IMR-90 (cell line): ENCODE measurements at regions not wholly inside any gene's neighbourhood (a gene's known extent, or its start where the extent isn't known, plus 50 kb on each side); places are given as distances from the start of the nearest gene placed in this dataset.

Experiments
- ATAC-seq: fragments of 200-7000 bp; cut with Tn5 transposase; 2 replicates; pipeline ENCODE4 v1.9.1; 2020; ENCODE audit warnings: low read depth, mild to moderate bottlenecking, moderate library complexity
- BruUV-seq: library from RNA; stranded (reverse); fragments of 400-500 nt; replicated peaks from 2 replicates; lab custom pipeline; 2021; lab: Mats Ljungman, UMichigan
- CTCF ChIA-PET: fragments of 300-600 bp; formaldehyde crosslinking; extraction: SDS; loops from one replicate; lab custom pipeline; 2021; ENCODE audit warnings: antibody characterized with exemption; lab: Yijun Ruan, JAX
- POLR2A ChIA-PET: fragments of 300-600 bp; sonication (Branson Sonifier 250); formaldehyde crosslinking; loops from one replicate; lab custom pipeline; 2022; ENCODE audit warnings: antibody characterized with exemption; ENCODE audit not compliant: unreplicated experiment; lab: Charles Lee
- DNase-seq: peaks from one replicate; pipeline ENCODE4 v3.0.0; 2013
- H2AFZ ChIP-seq: replicated peaks from 2 replicates; pipeline ENCODE3; 2013; ENCODE audit warnings: low read length, mild to moderate bottlenecking; ENCODE audit not compliant: poor library complexity
- H2AK5ac ChIP-seq: 2 replicates; pipeline ENCODE4 v1.6.1; 2013; ENCODE audit warnings: low read depth, low read length, inconsistent platforms
- H2AK9ac ChIP-seq: replicated peaks from 2 replicates; pipeline ENCODE3; 2013; ENCODE audit warnings: mild to moderate bottlenecking, low read depth, low read length, moderate library complexity; ENCODE audit not compliant: poor library complexity
- H2BK120ac ChIP-seq: 2 replicates; pipeline ENCODE4 v1.6.1; 2013; ENCODE audit warnings: low read depth, low read length, inconsistent platforms
- H2BK15ac ChIP-seq: 3 replicates; pipeline ENCODE4 v1.6.1; 2013; ENCODE audit warnings: low read depth, low read length, inconsistent platforms
- H2BK20ac ChIP-seq: 2 replicates; pipeline ENCODE4 v1.6.1; 2013; ENCODE audit warnings: low read depth, mild to moderate bottlenecking, inconsistent platforms, low read length, moderate library complexity
- H2BK5ac ChIP-seq: 2 replicates; pipeline ENCODE4 v1.6.1; 2013; ENCODE audit warnings: mild to moderate bottlenecking, low read depth, low read length, inconsistent platforms; ENCODE audit not compliant: poor library complexity, severe bottlenecking
- H3K14ac ChIP-seq: replicated peaks from 2 replicates; pipeline ENCODE4 v1.6.1; 2013; ENCODE audit warnings: low read depth, low read length, inconsistent platforms
- H3K18ac ChIP-seq: 2 replicates; pipeline ENCODE4 v1.6.1; 2013; ENCODE audit warnings: low read depth, low read length, control low read depth
- H3K23ac ChIP-seq: 2 replicates; pipeline ENCODE4 v1.6.1; 2013; ENCODE audit warnings: low read depth, low read length, inconsistent platforms
- H3K27ac ChIP-seq: 2 replicates; pipeline ENCODE4 v1.5.1; 2013; ENCODE audit warnings: mild to moderate bottlenecking, control low read depth, low read length; ENCODE audit not compliant: insufficient read depth
- H3K27me3 ChIP-seq: 2 replicates; pipeline ENCODE4 v1.6.1; 2013; ENCODE audit warnings: low read length; ENCODE audit not compliant: control insufficient read depth, insufficient read depth
- H3K36me3 ChIP-seq: 2 replicates; pipeline ENCODE4 v1.6.1; 2013; ENCODE audit warnings: low read length, mixed read lengths; ENCODE audit not compliant: control insufficient read depth, insufficient read depth
- H3K4ac ChIP-seq: 2 replicates; pipeline ENCODE4 v1.6.1; 2013; ENCODE audit warnings: low read depth, low read length, inconsistent platforms
- H3K4me1 ChIP-seq: 2 replicates; pipeline ENCODE4 v1.6.1; 2013; ENCODE audit warnings: low read length, mixed read lengths; ENCODE audit not compliant: control insufficient read depth, insufficient read depth
- H3K4me2 ChIP-seq: 2 replicates; pipeline ENCODE4 v1.6.1; 2013; ENCODE audit warnings: low read depth, mild to moderate bottlenecking, control low read depth, low read length, moderate library complexity
- H3K4me3 ChIP-seq: 2 replicates; pipeline ENCODE4 v1.5.1; 2013; ENCODE audit warnings: low read depth, mild to moderate bottlenecking, control low read depth, low read length, moderate library complexity; ENCODE audit not compliant: insufficient read depth
- H3K56ac ChIP-seq: 2 replicates; pipeline ENCODE4 v1.6.1; 2013; ENCODE audit warnings: low read length, inconsistent platforms; ENCODE audit not compliant: insufficient read depth; ENCODE audit errors: extremely low read depth
- H3K79me1 ChIP-seq, 2 experiments: 2 replicates each; pipeline ENCODE4 v1.6.1; 2013; ENCODE audit warnings: low read length in 2 of 2, inconsistent platforms in 1 of 2, low read depth in 1 of 2
- H3K9ac ChIP-seq: 2 replicates; pipeline ENCODE4 v1.6.1; 2013; ENCODE audit warnings: low read depth, low read length, control low read depth
- H3K9me1 ChIP-seq: 2 replicates; pipeline ENCODE4 v1.6.1; 2013; ENCODE audit warnings: low read length, inconsistent platforms; ENCODE audit not compliant: insufficient read depth
- H3K9me3 ChIP-seq: 2 replicates; pipeline ENCODE4 v1.6.1; 2013; ENCODE audit warnings: low read length; ENCODE audit not compliant: control insufficient read depth, insufficient read depth
- H4K20me1 ChIP-seq: 2 replicates; pipeline ENCODE4 v1.6.1; 2013; ENCODE audit warnings: low read length, inconsistent platforms; ENCODE audit not compliant: insufficient read depth
- H4K5ac ChIP-seq: 2 replicates; pipeline ENCODE4 v1.6.1; 2013; ENCODE audit warnings: mild to moderate bottlenecking, low read depth, low read length, control low read depth
- H4K8ac ChIP-seq, 2 experiments: 2 replicates each; pipeline ENCODE4 v1.6.1; 2013; ENCODE audit warnings: low read depth in 2 of 2, low read length in 2 of 2, control low read depth in 1 of 2, inconsistent platforms in 1 of 2
- H4K91ac ChIP-seq: 2 replicates; pipeline ENCODE4 v1.6.1; 2013; ENCODE audit warnings: low read depth, low read length, inconsistent platforms; ENCODE audit not compliant: insufficient read depth
- BHLHE40 ChIP-seq: fragments of 150-350 bp; IDR thresholded peaks from 2 replicates; pipeline ENCODE4 v1.6.1; 2016; ENCODE audit warnings: mild to moderate bottlenecking, low read depth, low read length
- CEBPB ChIP-seq: IDR thresholded peaks from 2 replicates; pipeline ENCODE4 v1.6.1; 2012; ENCODE audit warnings: low read depth, low read length, improper control_type of control experiment
- CTCF ChIP-seq: conservative IDR thresholded peaks from 2 replicates; pipeline ENCODE4 v1.5.1; 2012; ENCODE audit warnings: mild to moderate bottlenecking, low read depth, low read length, improper control_type of control experiment
- MXI1 ChIP-seq: IDR thresholded peaks from 2 replicates; pipeline ENCODE4 v1.6.1; 2012; ENCODE audit warnings: low read depth, mild to moderate bottlenecking, low read length, moderate library complexity, borderline replicate concordance
- POLR2A ChIP-seq: IDR thresholded peaks from 2 replicates; pipeline ENCODE4 v1.6.1; 2012; ENCODE audit warnings: mild to moderate bottlenecking, low read depth, low read length
- RAD21 ChIP-seq: IDR thresholded peaks from 2 replicates; pipeline ENCODE4 v1.6.1; 2012; ENCODE audit warnings: low read length, improper control_type of control experiment
- RCOR1 ChIP-seq: IDR thresholded peaks from 2 replicates; pipeline ENCODE4 v1.6.1; 2012; ENCODE audit warnings: mild to moderate bottlenecking, low read length, improper control_type of control experiment; ENCODE audit not compliant: insufficient replicate concordance
- USF2 ChIP-seq: fragments of 150-350 bp; IDR thresholded peaks from 2 replicates; pipeline ENCODE4 v1.6.1; 2017; ENCODE audit warnings: mild to moderate bottlenecking, antibody characterized with exemption, low read length, low read depth
- WGBS, 2 experiments: methylation state at CpG; one replicate each; pipeline versions ENCODE4 v1.1.5 to v1.1.7; 2013; ENCODE audit warnings: missing lambda C conversion rate in 2 of 2; ENCODE audit not compliant: insufficient read length in 1 of 2; ENCODE audit errors: extremely low coverage in 2 of 2; 5-methylcytosine and 5-hydroxymethylcytosine counted together
- dilution Hi-C: fragments of 300-500 bp; cut with HindIII; formaldehyde crosslinking; loops from one replicate; pipeline ENCODE4 v1.14.3; 2018; ENCODE audit warnings: low sequenced_read_pairs; ENCODE audit not compliant: unreplicated experiment
- in situ Hi-C: fragments of 300-500 bp; cut with MboI; formaldehyde crosslinking; loops from 3 replicates; pipeline ENCODE4 v1.14.3; 2019; ENCODE audit warnings: low sequenced_read_pairs, inconsistent platforms, mixed read lengths
- intact Hi-C: fragments of 100-400 bp; cut with micrococcal nuclease; formaldehyde crosslinking; loops from 2 replicates; pipeline ENCODE4 v1.10.0; 2022

- ATAC-seq (no peak), DNase-seq (no peak)
- no peak overlapping the region for H2BK15ac ChIP-seq
- no peak overlapping the region for H3K4ac ChIP-seq
- intact Hi-C loops = no loop called here
- H3K23ac ChIP-seq = no peak overlapping the region
- TF ChIP-seq RAD21 = no peak
- TF ChIP-seq BHLHE40 = no peak
- no peak for TF ChIP-seq POLR2A
- no peak for TF ChIP-seq CTCF
- TF ChIP-seq CEBPB = no peak
- no peak for TF ChIP-seq MXI1
- no peak for TF ChIP-seq USF2
- no peak for TF ChIP-seq RCOR1
- no peak overlapping the region for H2AK5ac ChIP-seq
- H3K36me3 ChIP-seq = no peaks in the 10 kb centered on the region
- H3K18ac ChIP-seq = no peak overlapping the region
- H4K91ac ChIP-seq = no peak overlapping the region
- H3K9me1 ChIP-seq = no peaks in the 10 kb centered on the region
- WGBS, 2 experiments = no CpG with 5 or more reads among the region's 1 CpG
- dilution Hi-C loops = no loop called here
- no peaks in the 10 kb centered on the region for H3K27me3 ChIP-seq
- no peak overlapping the region for H3K4me2 ChIP-seq
- H3K9ac ChIP-seq = no peak overlapping the region
- no peak overlapping the region for H2BK120ac ChIP-seq
- H3K27ac ChIP-seq = no peak overlapping the region
- H3K9me3 ChIP-seq = peaks cover 2% of the 10 kb centered on the region; the same call in 1 of the 2 replicates
- no peaks in the 10 kb centered on the region for H3K79me1 ChIP-seq
- H4K20me1 ChIP-seq = no peaks in the 10 kb centered on the region
- no peak overlapping the region for H4K8ac ChIP-seq
- H4K5ac ChIP-seq = no peak overlapping the region
- BruUV-seq = no TSS peak
- H3K14ac ChIP-seq = no peak overlapping the region
- no peak overlapping the region for H2BK5ac ChIP-seq
- H3K56ac ChIP-seq = no peak overlapping the region
- no peak overlapping the region for H3K4me3 ChIP-seq
- no peak overlapping the region for H2AK9ac ChIP-seq
- H2AFZ ChIP-seq = no peak overlapping the region
- no peaks in the 10 kb centered on the region for H3K4me1 ChIP-seq
- CTCF ChIA-PET = no interaction called here
- in situ Hi-C loops = no loop called here
- no peak overlapping the region for H2BK20ac ChIP-seq
- POLR2A ChIA-PET = no interaction called here
Observed at GRCh38 chr6:85826997-85827396, 184.3 kb upstream of the SYNCRIP start.
